ENCODE measurements at regions not wholly inside any gene's neighbourhood (a gene's known extent, or its start where the extent isn't known, plus 50 kb on each side); places are given as distances from the start of the nearest gene placed in this dataset.

DNA sequence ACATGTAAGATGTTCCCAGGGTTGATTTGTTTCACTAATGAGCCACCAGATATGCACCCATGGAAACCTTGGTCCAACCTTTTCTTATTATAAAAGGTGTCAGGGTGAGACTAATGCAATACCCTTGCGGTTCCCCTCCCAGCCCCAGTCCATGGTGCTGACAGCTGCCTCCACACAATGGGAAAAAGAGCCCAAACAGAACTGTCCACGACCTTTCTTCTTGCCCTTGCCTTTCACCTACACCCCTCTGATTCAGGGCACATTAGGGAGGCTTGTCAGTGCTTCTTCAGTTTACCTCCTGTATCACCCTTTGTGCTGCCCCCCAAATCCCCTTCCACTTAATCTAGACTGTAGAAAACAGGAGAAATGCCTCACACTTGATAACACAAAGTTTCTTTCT, 352.7 kb upstream of the CDH4 start:
- DNase-seq (ENCODE audit: low read depth) = no peak
- TF ChIP-seq, protein P1, sequence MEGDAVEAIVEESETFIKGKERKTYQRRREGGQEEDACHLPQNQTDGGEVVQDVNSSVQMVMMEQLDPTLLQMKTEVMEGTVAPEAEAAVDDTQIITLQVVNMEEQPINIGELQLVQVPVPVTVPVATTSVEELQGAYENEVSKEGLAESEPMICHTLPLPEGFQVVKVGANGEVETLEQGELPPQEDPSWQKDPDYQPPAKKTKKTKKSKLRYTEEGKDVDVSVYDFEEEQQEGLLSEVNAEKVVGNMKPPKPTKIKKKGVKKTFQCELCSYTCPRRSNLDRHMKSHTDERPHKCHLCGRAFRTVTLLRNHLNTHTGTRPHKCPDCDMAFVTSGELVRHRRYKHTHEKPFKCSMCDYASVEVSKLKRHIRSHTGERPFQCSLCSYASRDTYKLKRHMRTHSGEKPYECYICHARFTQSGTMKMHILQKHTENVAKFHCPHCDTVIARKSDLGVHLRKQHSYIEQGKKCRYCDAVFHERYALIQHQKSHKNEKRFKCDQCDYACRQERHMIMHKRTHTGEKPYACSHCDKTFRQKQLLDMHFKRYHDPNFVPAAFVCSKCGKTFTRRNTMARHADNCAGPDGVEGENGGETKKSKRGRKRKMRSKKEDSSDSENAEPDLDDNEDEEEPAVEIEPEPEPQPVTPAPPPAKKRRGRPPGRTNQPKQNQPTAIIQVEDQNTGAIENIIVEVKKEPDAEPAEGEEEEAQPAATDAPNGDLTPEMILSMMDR (conservative IDR thresholded peaks at IDR 0.05; ENCODE audit: low read depth, low read length) = no peak
- H3K4me3 ChIP-seq (ENCODE audit: low read depth, low read length) = no peak overlapping the region

DNA sequence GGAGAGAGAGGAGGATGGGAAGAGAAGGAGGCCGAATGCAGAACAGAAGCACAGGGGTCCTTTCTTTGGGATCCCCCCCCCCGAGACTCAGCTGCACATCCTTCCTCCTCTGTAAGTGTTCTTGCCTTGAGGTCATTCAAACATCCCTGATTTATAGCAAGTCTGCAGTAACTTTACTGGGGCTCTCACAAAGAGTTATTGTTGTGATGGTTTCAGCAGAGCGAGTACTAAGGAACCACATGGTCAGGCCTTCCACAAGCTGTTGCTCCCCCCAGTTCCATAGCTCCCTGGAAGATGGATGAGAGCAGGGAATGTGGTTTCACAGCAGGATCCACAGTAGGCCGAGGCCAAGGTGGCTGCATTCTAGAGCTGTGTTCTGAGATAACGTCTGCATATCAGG, 351.4 kb upstream of the CDH4 start:
- DNase-seq (ENCODE audit: low read depth) = no peak
- no peak overlapping the region for H3K4me3 ChIP-seq (ENCODE audit: low read depth, low read length)
- TF ChIP-seq, protein P1 (conservative IDR thresholded peaks at IDR 0.05; ENCODE audit: low read depth, low read length) = no peak

DNA sequence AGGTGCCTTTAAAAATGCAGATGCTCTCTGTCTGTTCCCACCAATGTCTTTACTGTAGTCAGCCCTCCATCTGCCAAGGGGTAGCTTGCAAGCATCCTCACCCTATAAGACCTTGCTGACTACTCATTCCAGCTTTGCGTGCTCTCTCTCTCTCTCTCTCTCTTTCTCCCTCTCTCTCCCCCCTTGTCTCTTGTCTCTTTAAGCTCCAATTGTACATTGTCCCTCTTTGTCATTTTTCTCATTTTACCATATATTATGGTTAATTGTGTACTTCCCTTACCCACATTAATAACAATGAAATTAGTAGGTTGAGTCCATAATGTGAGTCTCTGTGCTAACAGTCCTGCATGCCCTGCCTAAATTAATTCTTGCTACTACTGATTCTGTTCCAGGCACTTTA, 350.2 kb upstream of the CDH4 start:
- no peak overlapping the region for H3K4me3 ChIP-seq (ENCODE audit: low read depth, low read length)
- DNase-seq (ENCODE audit: low read depth) = no peak
- TF ChIP-seq, protein P1 (conservative IDR thresholded peaks at IDR 0.05; ENCODE audit: low read depth, low read length) = no peak

DNA sequence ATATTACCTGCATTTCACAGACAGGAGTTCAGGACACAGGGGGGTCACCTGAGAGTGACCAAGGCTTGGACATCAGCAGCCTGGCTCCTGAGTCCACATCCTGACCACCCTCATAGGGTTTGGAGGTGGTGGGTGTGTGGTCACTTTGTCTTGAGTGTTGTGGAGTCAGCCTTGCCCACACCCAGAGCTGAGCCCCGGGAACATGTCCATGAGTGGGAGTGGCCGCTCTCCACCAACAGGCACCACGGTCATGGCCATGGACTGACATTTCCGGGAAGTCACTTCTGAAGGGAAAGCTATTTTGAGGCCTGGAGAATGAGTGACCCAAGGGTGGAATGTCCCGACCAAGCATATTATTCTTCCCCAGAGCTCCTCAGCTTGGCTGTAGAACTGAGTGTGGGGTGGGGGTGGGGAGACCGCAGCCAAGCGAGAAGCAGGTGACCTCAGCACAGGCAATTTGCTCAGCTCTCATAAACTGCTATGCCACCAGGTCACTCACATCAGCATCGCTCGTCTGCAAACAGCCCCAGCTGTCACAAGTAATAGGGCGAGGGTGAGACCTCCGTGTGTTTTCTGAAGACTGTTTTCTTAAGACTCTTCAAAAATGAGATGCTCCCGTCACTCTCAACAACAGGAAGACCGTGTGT, 348.6 kb upstream of the CDH4 start:
- TF ChIP-seq, protein P1 (conservative IDR thresholded peaks at IDR 0.05; ENCODE audit: low read depth, low read length) = no peak
- DNase-seq (ENCODE audit: low read depth) = no peak
- H3K4me3 ChIP-seq (ENCODE audit: low read depth, low read length) = no peak overlapping the region

- no peak overlapping the region for H3K4me3 ChIP-seq (ENCODE audit: low read depth, low read length)
- no peak for DNase-seq (ENCODE audit: low read depth)
- TF ChIP-seq, protein P1 (conservative IDR thresholded peaks at IDR 0.05; ENCODE audit: low read depth, low read length) = no peak
Observed at GRCh38 chr20:60904730-60905129, 347.3 kb upstream of the CDH4 start.

DNA sequence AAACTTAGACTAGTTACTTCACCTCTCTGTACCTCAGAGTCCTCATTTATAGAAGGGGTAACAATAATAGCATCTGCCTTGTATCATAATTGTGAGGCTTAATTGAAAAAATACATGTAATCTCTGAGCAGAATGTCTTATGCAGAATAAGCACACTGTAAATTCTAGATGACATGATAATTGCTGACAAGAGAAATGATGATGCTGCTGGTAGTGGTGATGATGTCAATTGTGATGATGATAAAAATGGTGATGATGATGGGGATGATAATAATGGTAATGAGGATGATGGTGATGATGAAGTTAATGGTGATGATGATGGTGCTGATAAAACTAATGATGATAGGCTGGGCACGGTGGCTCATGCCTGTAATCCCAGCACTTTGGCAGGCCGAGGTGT, 346.1 kb upstream of the CDH4 start:
- H3K4me3 ChIP-seq (ENCODE audit: low read depth, low read length) = no peak overlapping the region
- TF ChIP-seq, protein P1 (conservative IDR thresholded peaks at IDR 0.05; ENCODE audit: low read depth, low read length) = no peak
- DNase-seq (ENCODE audit: low read depth) = no peak

DNA sequence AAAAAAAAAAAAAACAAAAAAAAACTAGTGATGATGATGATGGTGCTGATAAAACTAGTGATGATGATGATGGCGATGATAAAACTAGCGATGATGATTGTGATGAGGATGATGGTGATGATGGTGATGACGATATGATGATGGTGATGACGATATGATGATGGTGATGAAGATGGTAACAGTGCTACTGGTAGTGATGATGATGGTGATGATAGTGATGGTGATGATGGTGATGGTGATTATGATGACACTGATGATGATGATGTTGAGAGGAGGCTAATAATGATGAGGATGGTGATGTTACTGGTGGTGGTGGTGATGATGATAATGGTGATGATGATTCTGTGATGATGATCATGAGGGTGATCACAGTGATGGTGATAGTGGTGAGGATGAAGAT, 345.5 kb upstream of the CDH4 start:
- TF ChIP-seq, protein P1 (conservative IDR thresholded peaks at IDR 0.05; ENCODE audit: low read depth, low read length) = no peak
- H3K4me3 ChIP-seq (ENCODE audit: low read depth, low read length) = no peak overlapping the region
- DNase-seq (ENCODE audit: low read depth) = no peak
